Astrocyte of the spinal cord (primary cell): ENCODE measurements at regions not wholly inside any gene's neighbourhood (a gene's known extent, or its start where the extent isn't known, plus 50 kb on each side); places are given as distances from the start of the nearest gene placed in this dataset.

Source experiments
- DNase-seq: peaks from one replicate; pipeline ENCODE4 v3.0.0; 2011; ENCODE audit warnings: low read depth, low spot score
- H3K4me3 ChIP-seq: 2 replicates; pipeline ENCODE4 v1.5.1; 2011; ENCODE audit warnings: low read depth, mild to moderate bottlenecking, low read length, moderate library complexity
- in situ Hi-C: cut with HindIII; loops from 2 replicates; pipeline ENCODE4 v1.10.0; 2017; ENCODE audit warnings: low sequenced_read_pairs
- TF ChIP-seq, protein P1 (sequence below): IDR thresholded peaks from 2 replicates; pipeline ENCODE4 v1.5.1; 2012; ENCODE audit warnings: low read depth, mild to moderate bottlenecking, low read length, inconsistent platforms

GRCh38 chr10:61343796-61344195 is 109.4 kb downstream of the TMEM26 start:
- in situ Hi-C loops = no loop called here
- DNase-seq = no peak
- TF ChIP-seq, protein P1, sequence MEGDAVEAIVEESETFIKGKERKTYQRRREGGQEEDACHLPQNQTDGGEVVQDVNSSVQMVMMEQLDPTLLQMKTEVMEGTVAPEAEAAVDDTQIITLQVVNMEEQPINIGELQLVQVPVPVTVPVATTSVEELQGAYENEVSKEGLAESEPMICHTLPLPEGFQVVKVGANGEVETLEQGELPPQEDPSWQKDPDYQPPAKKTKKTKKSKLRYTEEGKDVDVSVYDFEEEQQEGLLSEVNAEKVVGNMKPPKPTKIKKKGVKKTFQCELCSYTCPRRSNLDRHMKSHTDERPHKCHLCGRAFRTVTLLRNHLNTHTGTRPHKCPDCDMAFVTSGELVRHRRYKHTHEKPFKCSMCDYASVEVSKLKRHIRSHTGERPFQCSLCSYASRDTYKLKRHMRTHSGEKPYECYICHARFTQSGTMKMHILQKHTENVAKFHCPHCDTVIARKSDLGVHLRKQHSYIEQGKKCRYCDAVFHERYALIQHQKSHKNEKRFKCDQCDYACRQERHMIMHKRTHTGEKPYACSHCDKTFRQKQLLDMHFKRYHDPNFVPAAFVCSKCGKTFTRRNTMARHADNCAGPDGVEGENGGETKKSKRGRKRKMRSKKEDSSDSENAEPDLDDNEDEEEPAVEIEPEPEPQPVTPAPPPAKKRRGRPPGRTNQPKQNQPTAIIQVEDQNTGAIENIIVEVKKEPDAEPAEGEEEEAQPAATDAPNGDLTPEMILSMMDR = no peak
- no peak overlapping the region for H3K4me3 ChIP-seq

DNA sequence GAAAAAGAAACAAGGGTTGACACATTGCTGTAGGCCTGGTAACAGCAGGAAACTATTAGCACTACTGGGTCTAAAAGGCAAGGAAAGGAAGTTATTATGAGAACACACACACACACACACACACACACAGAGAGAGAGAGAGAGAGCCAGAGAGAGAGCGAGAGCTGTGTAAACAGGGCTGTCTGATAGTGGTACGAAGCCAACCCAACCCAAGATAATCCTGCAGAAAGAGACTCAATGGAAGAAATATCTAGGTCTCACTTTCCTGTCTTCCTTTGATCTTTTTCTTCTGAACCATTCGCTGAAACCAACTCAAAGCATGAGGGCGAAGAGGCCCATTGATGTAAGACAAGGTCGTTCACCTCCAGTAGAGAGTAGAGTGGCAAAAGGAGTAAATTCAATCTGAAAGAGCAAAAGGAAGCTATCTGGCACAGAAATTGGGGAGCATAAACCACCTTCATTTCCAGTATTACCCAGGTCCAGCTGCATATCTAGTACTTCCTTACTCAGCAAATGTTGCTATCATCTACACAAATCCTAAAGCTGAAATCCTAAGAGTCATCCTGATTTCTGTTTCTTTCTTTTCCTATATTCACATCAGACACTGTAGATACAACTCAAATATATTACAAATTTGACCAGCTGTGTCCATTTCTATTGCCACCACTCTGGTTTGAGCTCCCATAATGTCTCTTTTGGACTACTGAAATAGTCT is 110.2 kb downstream of the TMEM26 start:
- no peak overlapping the region for H3K4me3 ChIP-seq
- TF ChIP-seq, protein P1 = no peak
- DNase-seq = no peak
- in situ Hi-C loops = no loop called here

DNA sequence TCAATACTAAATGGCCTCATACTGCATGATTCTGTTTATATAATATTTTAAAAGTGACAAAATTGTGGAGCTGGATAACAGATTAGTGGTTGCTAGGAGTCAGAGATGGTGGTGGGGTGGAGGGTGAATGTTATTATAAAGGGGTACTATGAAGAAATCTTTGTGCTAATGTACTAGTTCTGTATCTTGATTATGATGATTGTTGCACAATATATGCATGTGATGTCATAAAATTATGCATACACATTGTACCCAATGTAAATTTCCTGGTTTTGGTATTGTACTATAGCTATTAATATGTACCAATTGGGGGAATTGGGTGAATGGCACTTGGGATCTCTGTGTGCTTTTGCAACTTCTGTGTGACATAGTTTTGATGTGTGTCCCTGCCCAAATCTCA is 112.2 kb downstream of the TMEM26 start:
- in situ Hi-C loops = no loop called here
- H3K4me3 ChIP-seq = no peak overlapping the region
- TF ChIP-seq, protein P1 = no peak
- no peak for DNase-seq

DNA sequence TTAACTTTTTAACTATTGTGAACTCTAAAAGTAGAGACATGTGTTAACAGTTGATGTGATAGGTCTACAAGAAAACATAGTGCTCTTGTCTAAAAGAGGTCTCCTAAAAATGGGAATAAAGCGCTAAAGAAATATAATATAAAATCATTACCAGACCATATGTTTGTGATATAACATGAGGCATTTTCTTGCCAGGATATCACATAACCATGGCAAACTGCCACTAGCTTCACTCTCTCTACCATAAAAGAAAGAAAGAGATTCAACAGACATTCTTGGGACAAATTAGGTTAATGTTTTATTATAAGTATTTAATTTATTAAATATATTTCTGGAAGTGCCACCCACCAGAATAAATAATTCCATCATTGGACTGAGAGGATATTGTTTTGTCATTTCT is 115.0 kb downstream of the TMEM26 start:
- no peak overlapping the region for H3K4me3 ChIP-seq
- TF ChIP-seq, protein P1 = no peak
- DNase-seq = no peak
- in situ Hi-C loops = no loop called here

DNA sequence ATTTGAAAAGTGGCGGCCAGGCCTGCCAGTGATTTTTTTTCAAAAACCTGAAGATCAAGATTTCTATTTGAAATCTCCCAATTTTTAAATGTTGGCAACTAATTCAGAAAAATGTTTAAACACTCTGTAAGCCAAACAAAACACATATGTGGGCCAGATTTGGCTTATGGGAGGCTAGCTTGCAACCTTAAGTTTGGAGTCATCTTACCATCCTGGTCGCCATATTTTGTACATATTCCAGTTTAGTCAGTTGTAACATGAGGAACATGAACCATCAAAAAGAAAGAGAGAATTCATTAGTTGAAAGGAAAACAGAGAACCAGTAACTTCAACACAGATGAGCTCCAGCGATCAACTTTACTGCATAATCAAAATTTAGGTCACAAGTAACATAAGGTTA is 115.4 kb downstream of the TMEM26 start:
- in situ Hi-C loops = no loop called here
- TF ChIP-seq, protein P1 = no peak
- no peak for DNase-seq
- H3K4me3 ChIP-seq = no peak overlapping the region

DNA sequence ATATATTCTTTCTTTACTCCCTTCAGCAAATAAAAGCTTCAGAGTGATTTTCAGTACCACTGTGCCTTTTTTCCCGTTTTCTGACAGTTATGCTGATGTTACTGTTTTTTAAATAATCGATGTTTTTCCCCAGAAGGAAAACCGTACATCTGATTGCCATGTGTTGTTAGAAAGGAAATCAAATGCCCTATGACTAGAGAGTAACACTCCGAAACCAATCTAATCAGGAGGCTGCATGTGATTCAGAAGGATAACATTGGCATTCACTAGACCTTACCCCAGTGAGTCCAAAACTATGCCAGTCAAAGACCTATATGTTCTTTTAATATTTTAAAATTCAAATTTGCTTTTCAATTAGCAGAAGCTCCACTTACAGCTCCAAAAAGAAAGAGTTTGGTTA is 116.3 kb downstream of the TMEM26 start:
- TF ChIP-seq, protein P1 = no peak
- in situ Hi-C loops = no loop called here
- no peak overlapping the region for H3K4me3 ChIP-seq
- no peak for DNase-seq
